Mucosa of rectum (tissue), 2 donors: ENCODE measurements at regions not wholly inside any gene's neighbourhood (a gene's known extent, or its start where the extent isn't known, plus 50 kb on each side); places are given as distances from the start of the nearest gene placed in this dataset.
A peak's percentile ranks its signal among the peaks of the same experiment; 100 is the strongest.

Source experiments
- H3K27ac ChIP-seq, 2 donors: one replicate each; pipeline ENCODE4 v1.7.0; 2013; ENCODE audit warnings: inconsistent platforms in 2 of 2, low read depth in 2 of 2, low read length in 2 of 2
- H3K27me3 ChIP-seq, 2 donors: one replicate each; pipeline ENCODE4 v1.7.0; 2013; ENCODE audit warnings: low read length in 2 of 2; ENCODE audit not compliant: control insufficient read depth in 2 of 2, insufficient read depth in 2 of 2
- H3K36me3 ChIP-seq, 2 donors: one replicate each; pipeline ENCODE4 v1.7.0; 2013; ENCODE audit warnings: low read length in 2 of 2; ENCODE audit not compliant: control insufficient read depth in 2 of 2, insufficient read depth in 2 of 2
- H3K4me1 ChIP-seq, 2 donors: one replicate each; pipeline ENCODE4 v1.7.0; 2013; ENCODE audit warnings: low read length in 2 of 2, mild to moderate bottlenecking in 1 of 2; ENCODE audit not compliant: control insufficient read depth in 2 of 2, insufficient read depth in 2 of 2
- H3K4me3 ChIP-seq, 2 donors: one replicate each; pipeline ENCODE4 v1.7.0; 2013; ENCODE audit warnings: low read length in 2 of 2
- H3K9ac ChIP-seq, 2 donors: one replicate each; pipeline ENCODE4 v1.7.0; 2013; ENCODE audit warnings: low read length in 2 of 2, low read depth in 1 of 2, mild to moderate bottlenecking in 1 of 2
- H3K9me3 ChIP-seq, 2 donors: one replicate each; pipeline ENCODE4 v1.7.0; 2013; ENCODE audit warnings: low read length in 2 of 2; ENCODE audit not compliant: control insufficient read depth in 2 of 2
- donor health status: healthy.
- donor health status: Normal muscosa, but diverticular disease.

GRCh38 chr14:43903209-43903608 is 603.9 kb downstream of the FSCB start:
- H3K9me3 ChIP-seq, result no peaks in the 10 kb centered on the region
- H3K27ac ChIP-seq, result no peak overlapping the region
- no peak overlapping the region for H3K9ac ChIP-seq
- H3K36me3 ChIP-seq, result no peaks in the 10 kb centered on the region
- no peaks in the 10 kb centered on the region for H3K27me3 ChIP-seq
- peaks cover 0 to 13% of the 10 kb centered on the region in 2 donors for H3K4me1 ChIP-seq
- H3K4me3 ChIP-seq, result no peak overlapping the region

GRCh38 chr14:43901911-43902673 is 605.0 kb downstream of the FSCB start:
- Histone ChIP-seq H3K27me3 (no peaks in the 10 kb centered on the region), H3K36me3 (no peaks in the 10 kb centered on the region), H3K4me1 (peaks cover 0 to 13% of the 10 kb centered on the region in 2 donors), H3K27ac (no peak overlapping the region), H3K9me3 (no peaks in the 10 kb centered on the region), H3K4me3 (no peak overlapping the region), H3K9ac (no peak overlapping the region)

DNA sequence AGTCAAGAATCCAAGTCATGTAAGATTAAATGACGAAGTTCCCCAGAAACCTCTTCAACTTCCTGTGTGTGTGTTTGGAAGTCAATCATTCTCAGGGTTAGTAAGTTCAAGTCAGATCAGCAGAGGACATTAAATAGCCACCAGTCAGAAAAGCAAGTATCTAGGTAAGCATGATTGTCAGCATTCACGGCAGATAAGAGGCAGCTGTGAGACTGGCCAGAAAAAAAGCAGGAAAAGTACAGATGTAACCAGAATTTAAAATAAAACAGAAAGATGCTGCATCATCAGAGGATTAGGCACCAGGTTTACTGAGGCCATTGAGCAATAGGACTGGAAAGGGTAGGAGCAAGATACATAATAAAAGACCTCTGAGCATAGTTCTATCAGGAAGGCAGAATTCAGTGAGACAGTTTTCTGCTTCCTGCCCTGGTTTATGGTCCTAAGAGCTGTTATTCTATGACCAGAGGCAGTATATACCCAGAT is 606.9 kb downstream of the FSCB start:
- Histone ChIP-seq H3K9me3 (no peaks in the 10 kb centered on the region), H3K4me3 (peak overlapping the region in 1 of 2 donors; percentile 10), H3K4me1 (peaks cover 0 to 13% of the 10 kb centered on the region in 2 donors), H3K9ac (no peak overlapping the region), H3K27me3 (no peaks in the 10 kb centered on the region), H3K36me3 (no peaks in the 10 kb centered on the region), H3K27ac (no peak overlapping the region)

DNA sequence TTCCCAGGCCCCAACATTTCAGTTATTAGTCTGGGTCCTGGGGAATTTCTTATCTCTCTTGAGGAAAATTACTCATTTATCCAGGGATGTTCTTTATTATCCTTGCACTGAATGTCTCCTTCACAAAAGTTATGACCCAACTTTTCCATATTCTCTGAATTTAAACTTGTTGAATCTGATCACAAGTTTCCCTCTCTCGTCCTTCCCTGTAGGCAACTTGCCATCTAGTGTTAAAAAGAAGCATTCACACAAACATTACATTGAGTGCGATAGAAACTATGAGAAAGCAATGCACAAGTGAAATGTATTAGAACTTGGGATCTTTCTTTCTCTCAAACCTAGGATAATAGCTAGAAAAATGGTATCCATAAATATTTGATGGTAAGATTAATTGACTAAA is 608.4 kb downstream of the FSCB start:
- no peak overlapping the region for H3K4me3 ChIP-seq
- H3K36me3 ChIP-seq, result no peaks in the 10 kb centered on the region
- no peak overlapping the region for H3K9ac ChIP-seq
- H3K9me3 ChIP-seq, result no peaks in the 10 kb centered on the region
- H3K27me3 ChIP-seq, result no peaks in the 10 kb centered on the region
- H3K4me1 ChIP-seq, result peaks cover 0 to 13% of the 10 kb centered on the region in 2 donors
- no peak overlapping the region for H3K27ac ChIP-seq

- no peak overlapping the region for H3K4me3 ChIP-seq
- H3K9ac ChIP-seq, result no peak overlapping the region
- peaks cover 0 to 8% of the 10 kb centered on the region in 2 donors for H3K4me1 ChIP-seq
- no peaks in the 10 kb centered on the region for H3K36me3 ChIP-seq
- no peak overlapping the region for H3K27ac ChIP-seq
- no peaks in the 10 kb centered on the region for H3K27me3 ChIP-seq
- H3K9me3 ChIP-seq, result no peaks in the 10 kb centered on the region
Observed at GRCh38 chr14:43896044-43896443, 611.0 kb downstream of the FSCB start.

DNA sequence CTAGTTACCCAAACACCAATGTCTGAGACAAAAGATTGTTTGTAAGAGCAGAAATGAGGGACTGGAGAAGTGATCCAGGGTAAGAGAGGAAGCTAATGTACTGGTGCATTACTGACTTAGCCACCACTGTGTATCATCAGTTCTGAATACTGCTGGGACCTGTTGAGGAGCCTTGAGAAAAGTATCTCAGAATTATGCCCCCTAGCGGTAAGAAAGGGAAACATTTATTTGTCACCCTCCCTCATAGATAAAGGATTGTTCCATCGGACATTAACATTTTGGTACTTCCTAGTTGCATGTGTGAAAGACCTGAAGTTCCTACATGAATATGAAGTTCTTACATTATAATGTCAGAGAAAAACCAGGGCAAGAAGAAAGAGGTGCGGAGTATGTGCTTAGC is 612.5 kb downstream of the FSCB start:
- no peaks in the 10 kb centered on the region for H3K27me3 ChIP-seq
- H3K4me3 ChIP-seq, result no peak overlapping the region
- H3K4me1 ChIP-seq, result no peaks in the 10 kb centered on the region
- no peak overlapping the region for H3K9ac ChIP-seq
- no peak overlapping the region for H3K27ac ChIP-seq
- H3K9me3 ChIP-seq, result no peaks in the 10 kb centered on the region
- no peaks in the 10 kb centered on the region for H3K36me3 ChIP-seq

- Histone ChIP-seq H3K36me3 (no peaks in the 10 kb centered on the region), H3K9me3 (no peaks in the 10 kb centered on the region), H3K27me3 (no peaks in the 10 kb centered on the region), H3K27ac (no peak overlapping the region), H3K4me3 (no peak overlapping the region), H3K9ac (no peak overlapping the region), H3K4me1 (no peaks in the 10 kb centered on the region)
Observed at GRCh38 chr14:43887523-43887922, 619.6 kb downstream of the FSCB start.

DNA sequence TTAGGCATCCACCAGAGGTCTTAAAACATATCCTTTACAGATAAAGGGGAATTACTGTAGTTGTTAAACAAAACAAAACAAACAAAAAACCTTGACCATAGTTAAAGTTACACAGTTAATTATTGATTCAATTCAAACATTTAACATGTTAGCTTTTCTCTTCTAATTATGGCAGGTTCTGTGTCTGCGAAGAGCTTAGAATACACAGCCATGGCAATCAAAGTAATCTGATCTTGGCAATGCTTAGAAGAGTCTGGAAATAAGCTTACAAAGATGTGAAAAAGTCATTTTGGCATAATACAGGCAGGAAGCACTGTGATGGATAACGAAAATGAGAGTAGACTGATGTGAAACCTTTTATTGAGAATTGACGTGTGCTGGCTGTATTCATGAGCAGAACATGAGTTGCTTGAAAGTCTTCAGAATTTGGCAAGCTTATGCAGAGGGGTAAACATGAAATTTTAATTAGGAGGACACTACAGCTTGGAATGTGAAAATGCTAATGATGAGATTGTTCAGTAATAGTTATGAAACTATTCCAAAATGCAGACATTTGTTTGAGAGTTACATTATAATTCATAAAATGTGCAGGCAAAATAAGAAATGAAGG is 629.6 kb downstream of the FSCB start:
- Histone ChIP-seq H3K9ac (no peak overlapping the region), H3K36me3 (no peaks in the 10 kb centered on the region), H3K27ac (no peak overlapping the region), H3K9me3 (no peaks in the 10 kb centered on the region), H3K4me3 (no peak overlapping the region), H3K27me3 (no peaks in the 10 kb centered on the region), H3K4me1 (no peaks in the 10 kb centered on the region)

- H3K27me3 ChIP-seq, result no peaks in the 10 kb centered on the region
- no peak overlapping the region for H3K9ac ChIP-seq
- no peak overlapping the region for H3K27ac ChIP-seq
- no peak overlapping the region for H3K4me3 ChIP-seq
- no peaks in the 10 kb centered on the region for H3K36me3 ChIP-seq
- H3K9me3 ChIP-seq, result no peaks in the 10 kb centered on the region
- no peaks in the 10 kb centered on the region for H3K4me1 ChIP-seq
Observed at GRCh38 chr14:43872752-43873655, 634.1 kb downstream of the FSCB start.

GRCh38 chr14:43872222-43872621 is 634.9 kb downstream of the FSCB start:
- Histone ChIP-seq H3K4me1 (no peaks in the 10 kb centered on the region), H3K27ac (no peak overlapping the region), H3K36me3 (no peaks in the 10 kb centered on the region), H3K9me3 (no peaks in the 10 kb centered on the region), H3K4me3 (no peak overlapping the region), H3K27me3 (no peaks in the 10 kb centered on the region), H3K9ac (no peak overlapping the region)
